ENCODE measurements at regions not wholly inside any gene's neighbourhood (a gene's known extent, or its start where the extent isn't known, plus 50 kb on each side); places are given as distances from the start of the nearest gene placed in this dataset.

- Histone ChIP-seq H3K4me3 (ENCODE audit: low read length in 2 of 2) (no peak overlapping the region), H3K9ac (ENCODE audit: low read length in 2 of 2) (no peak overlapping the region)
Measured at GRCh38 chr15:70222606-70223005, 124.9 kb upstream of the TLE3 start.

DNA sequence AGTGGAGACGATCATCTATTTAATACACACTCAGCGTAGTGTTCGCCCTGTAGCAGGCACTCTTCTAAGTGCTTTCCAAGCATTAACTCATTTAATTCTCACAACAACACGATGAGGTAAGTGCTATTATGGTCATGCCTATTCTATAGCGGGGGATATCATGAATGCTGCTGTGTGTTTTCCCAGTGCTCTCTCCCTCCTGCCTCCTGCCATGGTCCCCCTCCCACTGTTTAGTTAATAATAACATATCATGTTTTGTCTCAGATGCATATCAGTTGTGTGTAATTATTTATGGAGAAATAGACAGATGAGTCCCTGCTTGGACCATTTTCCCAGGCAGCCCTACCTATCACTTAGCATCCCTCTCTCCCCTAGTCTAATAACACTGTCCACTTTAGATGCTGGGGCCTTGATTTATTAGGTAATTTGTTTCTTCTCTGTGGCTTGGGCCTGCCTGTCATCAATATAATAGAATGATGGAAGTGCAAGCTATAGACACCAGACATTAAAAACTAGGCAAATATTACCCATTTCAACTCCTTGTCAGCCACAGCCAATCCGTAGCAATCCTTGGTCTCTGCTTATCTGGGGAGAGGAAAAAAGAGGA lies 122.9 kb upstream of the TLE3 start:
- no peaks in the 10 kb centered on the region for H3K27me3 ChIP-seq (ENCODE audit: control insufficient read depth in 1 of 2, insufficient read depth in 2 of 2, low read length in 2 of 2)
- H3K36me3 ChIP-seq (ENCODE audit: control insufficient read depth in 2 of 2, insufficient read depth in 2 of 2, low read length in 2 of 2) = no peaks in the 10 kb centered on the region
- H3K9ac ChIP-seq (ENCODE audit: low read length in 2 of 2) = no peak overlapping the region
- no peak overlapping the region for H3K27ac ChIP-seq (ENCODE audit: low read length)
- no peak overlapping the region for H3K4me3 ChIP-seq (ENCODE audit: low read length in 2 of 2)
- H3K4me1 ChIP-seq (ENCODE audit: control insufficient read depth, insufficient read depth, low read length) = peaks cover 8% of the 10 kb centered on the region
- H3K9me3 ChIP-seq (ENCODE audit: control insufficient read depth in 2 of 2, low read length in 2 of 2) = no peaks in the 10 kb centered on the region

More at GRCh38 chr15:70222606-70223005, 124.9 kb upstream of the TLE3 start:
- Histone ChIP-seq H3K36me3 (ENCODE audit: control insufficient read depth in 2 of 2, insufficient read depth in 2 of 2, low read length in 2 of 2) (no peaks in the 10 kb centered on the region), H3K27me3 (ENCODE audit: control insufficient read depth in 1 of 2, insufficient read depth in 2 of 2, low read length in 2 of 2) (no peaks in the 10 kb centered on the region), H3K27ac (ENCODE audit: low read length) (no peak overlapping the region), H3K4me1 (ENCODE audit: control insufficient read depth, insufficient read depth, low read length) (peaks cover 8% of the 10 kb centered on the region), H3K9me3 (ENCODE audit: control insufficient read depth in 2 of 2, low read length in 2 of 2) (no peaks in the 10 kb centered on the region)

- H3K9ac ChIP-seq (ENCODE audit: low read length in 2 of 2) = no peak overlapping the region
- H3K9me3 ChIP-seq (ENCODE audit: control insufficient read depth in 2 of 2, low read length in 2 of 2) = no peaks in the 10 kb centered on the region
- no peaks in the 10 kb centered on the region for H3K27me3 ChIP-seq (ENCODE audit: control insufficient read depth in 1 of 2, insufficient read depth in 2 of 2, low read length in 2 of 2)
- H3K4me3 ChIP-seq (ENCODE audit: low read length in 2 of 2) = no peak overlapping the region
- H3K4me1 ChIP-seq (ENCODE audit: control insufficient read depth, insufficient read depth, low read length) = peaks cover 8% of the 10 kb centered on the region
- no peaks in the 10 kb centered on the region for H3K36me3 ChIP-seq (ENCODE audit: control insufficient read depth in 2 of 2, insufficient read depth in 2 of 2, low read length in 2 of 2)
- H3K27ac ChIP-seq (ENCODE audit: low read length) = no peak overlapping the region
Measured at GRCh38 chr15:70219966-70220365, 122.2 kb upstream of the TLE3 start.

DNA sequence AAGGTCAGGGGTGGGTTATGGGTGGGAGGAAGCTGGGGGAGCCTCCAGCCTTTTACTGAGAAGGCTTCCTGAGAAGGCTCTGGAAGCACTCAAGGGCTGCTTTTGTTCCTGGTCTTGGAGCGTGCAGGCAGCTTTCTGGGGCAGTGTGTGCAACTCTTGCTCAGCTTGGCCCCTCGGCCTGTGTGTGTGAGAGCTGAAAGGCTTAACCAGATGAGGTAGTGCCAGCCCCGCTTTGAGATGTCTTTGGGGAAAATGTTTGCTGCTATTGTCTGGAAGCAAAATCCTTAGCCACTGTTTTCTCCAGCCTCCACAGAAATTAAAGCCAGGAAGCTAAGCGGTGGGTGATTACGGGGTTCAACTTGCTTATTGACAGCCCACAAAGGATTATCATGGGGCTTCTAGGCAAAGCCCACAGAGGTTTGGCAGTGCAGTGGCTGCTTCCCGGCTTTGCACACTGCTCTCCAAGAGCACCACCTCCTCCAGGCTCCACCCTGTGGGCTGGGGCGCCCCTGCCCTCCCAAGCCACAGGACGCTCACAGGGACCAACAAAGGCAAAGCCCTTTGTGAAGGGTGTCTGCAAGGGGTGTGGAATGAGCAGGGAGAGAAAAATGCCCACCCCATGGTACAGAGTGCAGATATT lies 121.7 kb upstream of the TLE3 start:
- Histone ChIP-seq H3K9ac (ENCODE audit: low read length in 2 of 2) (no peak overlapping the region), H3K27ac (ENCODE audit: low read length) (no peak overlapping the region), H3K4me1 (ENCODE audit: control insufficient read depth, insufficient read depth, low read length) (peaks cover 8% of the 10 kb centered on the region), H3K36me3 (ENCODE audit: control insufficient read depth in 2 of 2, insufficient read depth in 2 of 2, low read length in 2 of 2) (no peaks in the 10 kb centered on the region), H3K9me3 (ENCODE audit: control insufficient read depth in 2 of 2, low read length in 2 of 2) (no peaks in the 10 kb centered on the region), H3K27me3 (ENCODE audit: control insufficient read depth in 1 of 2, insufficient read depth in 2 of 2, low read length in 2 of 2) (no peaks in the 10 kb centered on the region), H3K4me3 (ENCODE audit: low read length in 2 of 2) (no peak overlapping the region)

- Histone ChIP-seq H3K36me3 (ENCODE audit: control insufficient read depth in 2 of 2, insufficient read depth in 2 of 2, low read length in 2 of 2) (no peaks in the 10 kb centered on the region), H3K27ac (ENCODE audit: low read length) (no peak overlapping the region), H3K27me3 (ENCODE audit: control insufficient read depth in 1 of 2, insufficient read depth in 2 of 2, low read length in 2 of 2) (no peaks in the 10 kb centered on the region), H3K9ac (ENCODE audit: low read length in 2 of 2) (no peak overlapping the region), H3K9me3 (ENCODE audit: control insufficient read depth in 2 of 2, low read length in 2 of 2) (no peaks in the 10 kb centered on the region), H3K4me1 (ENCODE audit: control insufficient read depth, insufficient read depth, low read length) (peaks cover under 1% of the 10 kb centered on the region), H3K4me3 (ENCODE audit: low read length in 2 of 2) (no peak overlapping the region)
Measured at GRCh38 chr15:70217226-70218160, 119.8 kb upstream of the TLE3 start.

DNA sequence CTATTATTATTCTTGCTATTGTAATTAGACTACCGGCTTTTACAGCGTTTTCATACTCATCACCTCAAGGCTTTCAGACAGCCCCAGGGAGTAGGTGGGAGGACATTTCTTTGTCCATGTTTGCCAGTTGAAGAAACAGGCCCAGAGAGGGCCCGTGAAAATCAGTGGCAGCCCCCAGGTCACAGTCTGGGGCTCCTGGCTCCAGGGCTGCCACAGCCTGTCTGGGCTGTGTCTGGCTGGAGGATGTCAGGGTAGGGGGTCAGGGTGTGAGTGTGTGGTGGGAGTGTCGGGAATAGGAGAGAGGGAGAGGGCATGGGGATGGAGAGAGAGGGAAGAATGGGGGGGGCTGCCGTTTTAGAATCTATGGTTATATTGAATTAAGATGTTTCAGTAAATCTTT lies 118.2 kb upstream of the TLE3 start:
- Histone ChIP-seq H3K9me3 (ENCODE audit: control insufficient read depth in 2 of 2, low read length in 2 of 2) (no peaks in the 10 kb centered on the region), H3K27me3 (ENCODE audit: control insufficient read depth in 1 of 2, insufficient read depth in 2 of 2, low read length in 2 of 2) (no peaks in the 10 kb centered on the region), H3K36me3 (ENCODE audit: control insufficient read depth in 2 of 2, insufficient read depth in 2 of 2, low read length in 2 of 2) (no peaks in the 10 kb centered on the region), H3K9ac (ENCODE audit: low read length in 2 of 2) (no peak overlapping the region), H3K4me3 (ENCODE audit: low read length in 2 of 2) (no peak overlapping the region), H3K27ac (ENCODE audit: low read length) (no peak overlapping the region), H3K4me1 (ENCODE audit: control insufficient read depth, insufficient read depth, low read length) (peaks cover 4% of the 10 kb centered on the region)

- Histone ChIP-seq H3K4me3 (ENCODE audit: low read length in 2 of 2) (no peak overlapping the region), H3K27me3 (ENCODE audit: control insufficient read depth in 1 of 2, insufficient read depth in 2 of 2, low read length in 2 of 2) (no peaks in the 10 kb centered on the region), H3K9me3 (ENCODE audit: control insufficient read depth in 2 of 2, low read length in 2 of 2) (no peaks in the 10 kb centered on the region), H3K9ac (ENCODE audit: low read length in 2 of 2) (no peak overlapping the region), H3K27ac (ENCODE audit: low read length) (no peak overlapping the region), H3K36me3 (ENCODE audit: control insufficient read depth in 2 of 2, insufficient read depth in 2 of 2, low read length in 2 of 2) (no peaks in the 10 kb centered on the region), H3K4me1 (ENCODE audit: control insufficient read depth, insufficient read depth, low read length) (peaks cover 4% of the 10 kb centered on the region)
Measured at GRCh38 chr15:70214941-70215635, 117.4 kb upstream of the TLE3 start.

DNA sequence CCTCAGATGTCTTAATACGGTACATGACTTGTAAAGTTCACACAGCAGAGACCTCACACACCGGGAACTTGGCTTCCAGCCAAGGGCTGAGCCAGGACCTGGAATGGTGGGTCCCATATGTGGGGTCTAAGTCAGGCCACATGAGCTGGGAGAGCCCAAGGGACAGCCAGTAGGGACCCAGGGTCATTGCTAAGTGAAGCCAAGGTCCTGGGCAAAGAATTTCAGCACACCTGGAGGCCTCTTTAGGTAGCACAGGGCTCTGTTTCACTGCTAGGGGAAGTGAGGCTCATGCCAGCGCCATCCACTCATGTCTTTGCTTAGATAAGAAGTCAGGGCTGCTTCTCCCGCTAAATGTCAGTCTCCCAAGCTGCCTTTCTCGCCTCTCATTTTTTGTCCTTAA lies 116.6 kb upstream of the TLE3 start:
- no peak overlapping the region for H3K4me3 ChIP-seq (ENCODE audit: low read length in 2 of 2)
- H3K27ac ChIP-seq (ENCODE audit: low read length) = no peak overlapping the region
- no peak overlapping the region for H3K9ac ChIP-seq (ENCODE audit: low read length in 2 of 2)
- H3K9me3 ChIP-seq (ENCODE audit: control insufficient read depth in 2 of 2, low read length in 2 of 2) = no peaks in the 10 kb centered on the region
- H3K36me3 ChIP-seq (ENCODE audit: control insufficient read depth in 2 of 2, insufficient read depth in 2 of 2, low read length in 2 of 2) = no peaks in the 10 kb centered on the region
- peaks cover 4% of the 10 kb centered on the region for H3K4me1 ChIP-seq (ENCODE audit: control insufficient read depth, insufficient read depth, low read length)
- no peaks in the 10 kb centered on the region for H3K27me3 ChIP-seq (ENCODE audit: control insufficient read depth in 1 of 2, insufficient read depth in 2 of 2, low read length in 2 of 2)

GRCh38 chr15:70213794-70214193 lies 116.1 kb upstream of the TLE3 start:
- no peaks in the 10 kb centered on the region for H3K27me3 ChIP-seq (ENCODE audit: control insufficient read depth in 1 of 2, insufficient read depth in 2 of 2, low read length in 2 of 2)
- H3K27ac ChIP-seq (ENCODE audit: low read length) = no peak overlapping the region
- no peak overlapping the region for H3K9ac ChIP-seq (ENCODE audit: low read length in 2 of 2)
- H3K36me3 ChIP-seq (ENCODE audit: control insufficient read depth in 2 of 2, insufficient read depth in 2 of 2, low read length in 2 of 2) = no peaks in the 10 kb centered on the region
- no peaks in the 10 kb centered on the region for H3K9me3 ChIP-seq (ENCODE audit: control insufficient read depth in 2 of 2, low read length in 2 of 2)
- H3K4me1 ChIP-seq (ENCODE audit: control insufficient read depth, insufficient read depth, low read length) = peaks cover 4% of the 10 kb centered on the region
- H3K4me3 ChIP-seq (ENCODE audit: low read length in 2 of 2) = no peak overlapping the region

GRCh38 chr15:70212963-70213315 lies 115.2 kb upstream of the TLE3 start:
- Histone ChIP-seq H3K4me1 (ENCODE audit: control insufficient read depth, insufficient read depth, low read length) (peaks cover 4% of the 10 kb centered on the region), H3K4me3 (ENCODE audit: low read length in 2 of 2) (no peak overlapping the region), H3K27me3 (ENCODE audit: control insufficient read depth in 1 of 2, insufficient read depth in 2 of 2, low read length in 2 of 2) (no peaks in the 10 kb centered on the region), H3K9me3 (ENCODE audit: control insufficient read depth in 2 of 2, low read length in 2 of 2) (no peaks in the 10 kb centered on the region), H3K36me3 (ENCODE audit: control insufficient read depth in 2 of 2, insufficient read depth in 2 of 2, low read length in 2 of 2) (no peaks in the 10 kb centered on the region), H3K9ac (ENCODE audit: low read length in 2 of 2) (no peak overlapping the region), H3K27ac (ENCODE audit: low read length) (no peak overlapping the region)
